Central memory CD8-positive, alpha-beta T cell (primary cell): ENCODE measurements at regions not wholly inside any gene's neighbourhood (a gene's known extent, or its start where the extent isn't known, plus 50 kb on each side); places are given as distances from the start of the nearest gene placed in this dataset.

Experiments
- ATAC-seq: fragments of 150-1000 bp; cut with Tn5 transposase; replicated peaks from 2 replicates; pipeline ENCODE4 v1.10.0; 2022; ENCODE audit warnings: mild to moderate bottlenecking, moderate FRiP score, moderate number of reproducible peaks; ENCODE audit not compliant: poor library complexity, severe bottlenecking; ENCODE audit errors: extremely low read depth
- DNase-seq, 2 donors: peaks; one replicate each; pipeline ENCODE4 v3.0.0; 2021; ENCODE audit warnings: low spot score in 2 of 2
- H3K27ac Mint-ChIP-seq: one replicate; pipeline ENCODE4 v1.8.0; 2022; ENCODE audit warnings: low read depth, mild to moderate bottlenecking, moderate library complexity, mixed read lengths
- H3K27me3 Mint-ChIP-seq: one replicate; pipeline ENCODE4 v1.8.0; 2022; ENCODE audit warnings: mixed read lengths
- H3K36me3 Mint-ChIP-seq: one replicate; pipeline ENCODE4 v1.8.0; 2022; ENCODE audit warnings: mild to moderate bottlenecking, moderate library complexity, mixed read lengths; ENCODE audit not compliant: insufficient read depth
- H3K4me1 Mint-ChIP-seq: one replicate; pipeline ENCODE4 v1.8.0; 2022; ENCODE audit warnings: mixed read lengths
- H3K4me3 Mint-ChIP-seq: one replicate; pipeline ENCODE4 v1.8.0; 2022; ENCODE audit warnings: mild to moderate bottlenecking, moderate library complexity, mixed read lengths
- H3K9me3 Mint-ChIP-seq: one replicate; pipeline ENCODE4 v1.8.0; 2022; ENCODE audit warnings: mixed read lengths

GRCh38 chr1:234875953-234876855 lies 252.4 kb downstream of the TOMM20 start:
- ATAC-seq (no peak), DNase-seq (no peak)
- Mint-ChIP-seq H3K4me1 (no peaks in the 10 kb centered on the region), H3K27ac (peak overlapping the region; percentile 22), H3K27me3 (no peaks in the 10 kb centered on the region), H3K4me3 (no peak overlapping the region), H3K9me3 (no peaks in the 10 kb centered on the region), H3K36me3 (peaks cover 2% of the 10 kb centered on the region)

GRCh38 chr1:234875328-234875952 lies 253.2 kb downstream of the TOMM20 start:
- H3K27me3 Mint-ChIP-seq = no peaks in the 10 kb centered on the region
- no peaks in the 10 kb centered on the region for H3K4me1 Mint-ChIP-seq
- peak overlapping the region; percentile 22 for H3K27ac Mint-ChIP-seq
- no peak for DNase-seq
- H3K9me3 Mint-ChIP-seq = no peaks in the 10 kb centered on the region
- ATAC-seq = no peak
- peaks cover 2% of the 10 kb centered on the region for H3K36me3 Mint-ChIP-seq
- no peak overlapping the region for H3K4me3 Mint-ChIP-seq

GRCh38 chr1:234874291-234875288 lies 254.0 kb downstream of the TOMM20 start:
- H3K27ac Mint-ChIP-seq = no peak overlapping the region
- H3K36me3 Mint-ChIP-seq = peaks cover 2% of the 10 kb centered on the region
- H3K4me1 Mint-ChIP-seq = no peaks in the 10 kb centered on the region
- H3K9me3 Mint-ChIP-seq = no peaks in the 10 kb centered on the region
- no peak overlapping the region for H3K4me3 Mint-ChIP-seq
- DNase-seq (no peak), ATAC-seq (no peak)
- H3K27me3 Mint-ChIP-seq = no peaks in the 10 kb centered on the region

GRCh38 chr1:234871710-234872271 lies 256.8 kb downstream of the TOMM20 start:
- DNase-seq = no peak
- H3K9me3 Mint-ChIP-seq = no peaks in the 10 kb centered on the region
- ATAC-seq = no peak
- H3K27ac Mint-ChIP-seq = no peak overlapping the region
- H3K27me3 Mint-ChIP-seq = no peaks in the 10 kb centered on the region
- no peak overlapping the region for H3K4me3 Mint-ChIP-seq
- no peaks in the 10 kb centered on the region for H3K4me1 Mint-ChIP-seq
- peaks cover 2% of the 10 kb centered on the region for H3K36me3 Mint-ChIP-seq

- ATAC-seq = no peak
- Mint-ChIP-seq H3K4me3 (no peak overlapping the region), H3K36me3 (peaks cover 5% of the 10 kb centered on the region), H3K27me3 (no peaks in the 10 kb centered on the region), H3K4me1 (no peaks in the 10 kb centered on the region), H3K27ac (no peak overlapping the region), H3K9me3 (no peaks in the 10 kb centered on the region)
- DNase-seq = no peak
Measured at GRCh38 chr1:234871039-234871709, 257.5 kb downstream of the TOMM20 start.

GRCh38 chr1:234870020-234870981 lies 258.3 kb downstream of the TOMM20 start:
- ATAC-seq = no peak
- no peaks in the 10 kb centered on the region for H3K9me3 Mint-ChIP-seq
- no peaks in the 10 kb centered on the region for H3K4me1 Mint-ChIP-seq
- no peaks in the 10 kb centered on the region for H3K27me3 Mint-ChIP-seq
- no peak for DNase-seq
- no peak overlapping the region for H3K4me3 Mint-ChIP-seq
- H3K27ac Mint-ChIP-seq = peak overlapping the region; percentile 77
- peaks cover 2% of the 10 kb centered on the region for H3K36me3 Mint-ChIP-seq

- Mint-ChIP-seq H3K9me3 (no peaks in the 10 kb centered on the region), H3K4me1 (no peaks in the 10 kb centered on the region), H3K36me3 (peaks cover 2% of the 10 kb centered on the region), H3K27ac (peak overlapping the region; percentile 77), H3K4me3 (no peak overlapping the region), H3K27me3 (no peaks in the 10 kb centered on the region)
- no peak for ATAC-seq
- no peak for DNase-seq
Measured at GRCh38 chr1:234869182-234870019, 259.2 kb downstream of the TOMM20 start.

GRCh38 chr1:234868296-234869147 lies 258.5 kb upstream of the IRF2BP2 start:
- Mint-ChIP-seq H3K4me3 (no peak overlapping the region), H3K27me3 (no peaks in the 10 kb centered on the region), H3K9me3 (no peaks in the 10 kb centered on the region), H3K27ac (no peak overlapping the region), H3K4me1 (no peaks in the 10 kb centered on the region), H3K36me3 (peaks cover 2% of the 10 kb centered on the region)
- ATAC-seq (no peak), DNase-seq (no peak)

GRCh38 chr1:234866007-234866866 lies 256.3 kb upstream of the IRF2BP2 start:
- H3K27ac Mint-ChIP-seq = no peak overlapping the region
- DNase-seq (no peak), ATAC-seq (peak; percentile 59)
- no peak overlapping the region for H3K4me3 Mint-ChIP-seq
- no peaks in the 10 kb centered on the region for H3K4me1 Mint-ChIP-seq
- no peaks in the 10 kb centered on the region for H3K27me3 Mint-ChIP-seq
- peaks cover 2% of the 10 kb centered on the region for H3K36me3 Mint-ChIP-seq
- H3K9me3 Mint-ChIP-seq = no peaks in the 10 kb centered on the region
